WI38 (cell line): ENCODE measurements at regions not wholly inside any gene's neighbourhood (a gene's known extent, or its start where the extent isn't known, plus 50 kb on each side); places are given as distances from the start of the nearest gene placed in this dataset.

ENCODE experiments used
- H3K4me3 ChIP-seq: 2 replicates; pipeline ENCODE4 v1.5.1; 2011; ENCODE audit warnings: low read depth, mild to moderate bottlenecking, control low read depth, low read length
- TF ChIP-seq, protein P1 (sequence below): IDR thresholded peaks from 2 replicates; pipeline ENCODE4 v1.5.1; 2012; ENCODE audit warnings: low read depth, mild to moderate bottlenecking, control low read depth, low read length

DNA sequence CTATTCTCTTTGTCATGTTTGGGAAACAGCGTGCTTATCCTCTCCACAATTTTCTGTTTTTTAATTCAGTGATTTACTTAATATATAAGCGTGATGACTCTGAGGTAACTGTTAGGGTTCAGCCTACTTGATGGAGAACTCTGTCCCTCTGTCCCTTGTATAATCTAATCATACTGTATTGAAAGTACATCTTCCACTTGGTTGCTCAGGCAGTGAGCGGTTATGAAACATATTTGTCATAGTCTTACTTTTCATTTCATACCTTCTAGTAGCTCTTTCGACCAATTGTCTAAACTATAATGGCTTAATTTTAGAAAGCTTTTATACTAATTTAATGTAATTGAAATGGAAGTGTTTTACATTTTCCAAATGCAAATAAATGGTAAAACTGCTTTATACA, 469.0 kb downstream of the TLL1 start:
- TF ChIP-seq, protein P1, sequence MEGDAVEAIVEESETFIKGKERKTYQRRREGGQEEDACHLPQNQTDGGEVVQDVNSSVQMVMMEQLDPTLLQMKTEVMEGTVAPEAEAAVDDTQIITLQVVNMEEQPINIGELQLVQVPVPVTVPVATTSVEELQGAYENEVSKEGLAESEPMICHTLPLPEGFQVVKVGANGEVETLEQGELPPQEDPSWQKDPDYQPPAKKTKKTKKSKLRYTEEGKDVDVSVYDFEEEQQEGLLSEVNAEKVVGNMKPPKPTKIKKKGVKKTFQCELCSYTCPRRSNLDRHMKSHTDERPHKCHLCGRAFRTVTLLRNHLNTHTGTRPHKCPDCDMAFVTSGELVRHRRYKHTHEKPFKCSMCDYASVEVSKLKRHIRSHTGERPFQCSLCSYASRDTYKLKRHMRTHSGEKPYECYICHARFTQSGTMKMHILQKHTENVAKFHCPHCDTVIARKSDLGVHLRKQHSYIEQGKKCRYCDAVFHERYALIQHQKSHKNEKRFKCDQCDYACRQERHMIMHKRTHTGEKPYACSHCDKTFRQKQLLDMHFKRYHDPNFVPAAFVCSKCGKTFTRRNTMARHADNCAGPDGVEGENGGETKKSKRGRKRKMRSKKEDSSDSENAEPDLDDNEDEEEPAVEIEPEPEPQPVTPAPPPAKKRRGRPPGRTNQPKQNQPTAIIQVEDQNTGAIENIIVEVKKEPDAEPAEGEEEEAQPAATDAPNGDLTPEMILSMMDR: no peak
- H3K4me3 ChIP-seq: no peak overlapping the region

DNA sequence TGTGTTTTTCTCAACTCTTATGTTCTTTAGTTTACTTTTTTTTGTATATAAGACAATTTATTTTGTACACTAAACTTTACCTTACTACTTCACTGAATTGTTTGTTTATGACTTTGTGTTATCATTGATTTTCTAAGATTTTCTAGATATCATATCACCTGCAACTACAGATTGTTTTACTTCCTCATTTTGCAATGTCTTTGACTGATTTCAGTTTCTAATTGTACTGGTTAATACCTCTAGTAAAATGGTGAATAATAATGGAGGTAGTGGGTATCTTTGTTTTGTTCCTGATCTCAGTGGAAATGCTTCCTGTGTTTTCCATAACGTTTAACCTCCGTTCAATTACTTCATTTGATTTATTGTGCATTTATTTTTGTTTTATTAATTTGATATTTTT, 490.2 kb downstream of the TLL1 start:
- TF ChIP-seq, protein P1: no peak
- H3K4me3 ChIP-seq: no peak overlapping the region

DNA sequence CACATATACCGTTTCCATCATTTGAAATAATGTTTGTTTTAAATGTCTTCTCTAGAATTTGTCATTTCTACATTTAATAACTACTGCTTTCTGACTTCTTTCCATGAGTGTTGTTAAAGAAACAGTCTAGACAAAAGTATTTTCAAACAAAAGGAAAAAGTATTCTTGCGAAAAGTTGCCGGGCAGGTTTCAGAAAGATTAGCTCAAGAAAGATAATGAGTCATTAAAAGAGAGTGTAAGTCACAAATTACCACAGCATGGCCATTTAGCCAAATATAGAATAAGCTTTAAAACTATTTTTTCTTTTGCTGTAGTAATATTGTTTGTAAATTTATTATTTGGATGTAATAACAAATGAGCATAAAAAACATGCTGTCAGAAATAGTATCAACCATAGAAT, 493.0 kb downstream of the TLL1 start:
- H3K4me3 ChIP-seq: no peak overlapping the region
- TF ChIP-seq, protein P1: no peak

DNA sequence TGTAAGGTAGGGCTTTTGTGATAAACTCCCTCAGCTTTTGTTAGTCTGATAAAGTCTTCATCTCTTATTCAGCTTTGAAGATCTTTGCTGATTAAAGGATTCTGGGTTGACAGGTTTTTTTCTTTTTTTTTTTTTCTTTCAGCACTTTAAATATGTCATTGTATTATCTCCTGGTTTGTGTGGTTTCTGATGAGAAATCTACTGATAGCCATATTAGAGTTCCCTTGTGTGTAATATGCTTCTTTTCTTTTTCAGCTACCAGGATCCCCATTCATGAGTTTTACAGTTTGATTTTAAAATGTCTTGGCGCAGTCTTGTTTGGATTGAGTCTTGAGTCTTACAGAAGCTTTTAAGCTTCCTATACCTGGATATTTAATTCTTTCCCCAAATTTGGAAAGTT, 504.5 kb downstream of the TLL1 start:
- TF ChIP-seq, protein P1: no peak
- H3K4me3 ChIP-seq: no peak overlapping the region

DNA sequence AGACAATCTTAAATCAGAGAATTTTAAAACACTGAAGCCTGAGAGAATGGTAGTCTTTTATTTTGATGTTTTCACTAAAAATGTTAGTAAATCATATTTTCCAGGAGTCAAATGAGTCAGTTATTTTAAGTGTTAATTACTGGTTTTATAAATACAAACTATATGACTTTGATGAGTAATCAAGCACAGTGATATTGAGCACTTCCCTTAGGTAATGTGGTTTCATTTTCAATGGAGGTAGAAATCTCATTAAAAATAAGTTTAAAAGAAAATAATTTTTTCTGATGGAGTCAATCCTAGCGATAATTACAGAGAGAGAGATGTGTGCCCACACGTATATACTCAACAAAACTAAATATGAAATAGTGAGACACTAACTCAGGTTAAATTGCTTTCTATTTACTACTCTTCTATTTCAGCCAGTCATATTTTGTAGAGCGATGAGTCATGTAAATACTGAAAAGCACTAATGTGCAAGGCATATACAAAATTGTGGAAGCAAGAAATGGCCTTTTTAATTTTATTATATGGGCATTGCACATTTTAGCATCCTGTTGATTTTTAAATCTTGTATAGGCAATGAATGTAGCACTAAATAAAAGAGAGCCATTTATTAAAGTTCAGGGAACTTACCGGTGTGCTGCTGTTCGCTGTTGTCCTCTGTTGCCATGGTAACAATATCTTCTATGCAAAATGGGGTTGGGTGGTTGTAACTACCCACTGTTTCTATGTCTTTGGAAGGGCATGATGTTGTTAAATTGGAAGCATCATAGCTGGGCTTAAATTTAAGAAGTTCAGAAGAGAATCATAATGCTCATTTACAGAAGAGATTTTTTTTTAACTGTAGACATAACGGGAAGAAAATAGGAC, 513.7 kb downstream of the TLL1 start:
- no peak overlapping the region for H3K4me3 ChIP-seq
- TF ChIP-seq, protein P1: no peak

DNA sequence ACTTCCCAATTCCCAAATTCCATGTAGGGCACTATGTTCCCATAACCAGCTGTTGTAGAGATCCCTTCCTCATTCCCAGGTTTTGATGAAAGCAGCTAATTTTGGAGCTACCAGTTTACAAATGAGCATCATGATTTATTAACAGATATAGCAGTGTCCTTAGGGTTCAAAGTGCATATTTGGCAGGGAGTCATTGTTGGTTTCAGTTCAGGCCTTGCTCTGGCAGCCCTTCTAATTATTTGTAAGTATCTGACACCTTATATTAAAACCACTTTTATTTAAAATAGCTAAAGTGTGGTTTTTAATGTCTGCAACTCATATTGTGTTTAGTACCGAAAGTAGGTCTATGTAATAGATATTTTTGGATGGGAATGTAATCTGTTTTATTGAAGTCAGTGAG, 518.5 kb downstream of the TLL1 start:
- TF ChIP-seq, protein P1: no peak
- H3K4me3 ChIP-seq: no peak overlapping the region

DNA sequence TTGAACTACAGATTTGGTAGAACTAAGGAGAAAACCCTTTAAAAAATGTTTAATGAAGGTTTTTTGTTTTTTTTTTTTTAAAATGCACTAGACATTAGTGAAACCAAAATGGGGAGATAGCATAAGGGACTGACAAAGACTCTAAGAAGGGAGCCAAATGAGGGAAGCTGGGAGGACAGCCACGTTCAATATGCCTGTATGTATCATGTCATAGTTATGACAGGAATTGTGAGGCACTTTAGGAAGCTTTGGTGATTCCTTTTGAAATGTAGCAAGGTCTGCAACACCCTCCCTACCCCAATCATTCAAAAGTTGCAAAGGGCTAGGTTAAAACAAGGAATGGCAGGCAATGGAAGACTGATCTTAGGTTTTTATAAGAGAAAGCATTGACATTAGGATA, 526.0 kb downstream of the TLL1 start:
- TF ChIP-seq, protein P1: no peak
- H3K4me3 ChIP-seq: no peak overlapping the region
